Glutamatergic neuron (in vitro differentiated cells): ENCODE measurements at regions not wholly inside any gene's neighbourhood (a gene's known extent, or its start where the extent isn't known, plus 50 kb on each side); places are given as distances from the start of the nearest gene placed in this dataset.

ENCODE experiments used
- DNase-seq: peaks from one replicate; pipeline ENCODE4 v3.0.0; 2022
- H3K27ac Mint-ChIP-seq: one replicate; pipeline ENCODE4 v1.8.0; 2020; ENCODE audit warnings: mild to moderate bottlenecking, mixed read lengths, inconsistent platforms; ENCODE audit not compliant: unreplicated experiment
- H3K27me3 Mint-ChIP-seq: one replicate; pipeline ENCODE4 v1.8.0; 2020; ENCODE audit warnings: mild to moderate bottlenecking, moderate library complexity, mixed read lengths, inconsistent platforms; ENCODE audit not compliant: unreplicated experiment
- H3K36me3 Mint-ChIP-seq: one replicate; pipeline ENCODE4 v1.8.0; 2020; ENCODE audit warnings: mild to moderate bottlenecking, mixed read lengths, inconsistent platforms; ENCODE audit not compliant: unreplicated experiment
- H3K4me1 Mint-ChIP-seq: one replicate; pipeline ENCODE4 v1.8.0; 2020; ENCODE audit warnings: mild to moderate bottlenecking, low read depth, mixed read lengths, inconsistent platforms; ENCODE audit not compliant: unreplicated experiment
- H3K4me3 Mint-ChIP-seq: one replicate; pipeline ENCODE4 v1.8.0; 2020; ENCODE audit warnings: mild to moderate bottlenecking, mixed read lengths, inconsistent platforms; ENCODE audit not compliant: unreplicated experiment
- H3K9me3 Mint-ChIP-seq: one replicate; pipeline ENCODE4 v1.8.0; 2020; ENCODE audit warnings: mild to moderate bottlenecking, moderate library complexity, mixed read lengths, inconsistent platforms; ENCODE audit not compliant: unreplicated experiment
- CTCF ChIP-seq: fragments of 200-600 bp; sonication (generic); IDR thresholded peaks from one replicate; pipeline ENCODE4 v1.5.0; 2021; ENCODE audit not compliant: partially characterized antibody, unreplicated experiment

- Mint-ChIP-seq H3K4me1 (no peaks in the 10 kb centered on the region), H3K4me3 (no peak overlapping the region), H3K27ac (no peak overlapping the region), H3K9me3 (no peaks in the 10 kb centered on the region), H3K36me3 (no peaks in the 10 kb centered on the region), H3K27me3 (no peaks in the 10 kb centered on the region)
- DNase-seq: no peak
- no peak for TF ChIP-seq CTCF
These were observed 329.2 kb downstream of the TMEM167A start for GRCh38 chr5:82747986-82748385.

DNA sequence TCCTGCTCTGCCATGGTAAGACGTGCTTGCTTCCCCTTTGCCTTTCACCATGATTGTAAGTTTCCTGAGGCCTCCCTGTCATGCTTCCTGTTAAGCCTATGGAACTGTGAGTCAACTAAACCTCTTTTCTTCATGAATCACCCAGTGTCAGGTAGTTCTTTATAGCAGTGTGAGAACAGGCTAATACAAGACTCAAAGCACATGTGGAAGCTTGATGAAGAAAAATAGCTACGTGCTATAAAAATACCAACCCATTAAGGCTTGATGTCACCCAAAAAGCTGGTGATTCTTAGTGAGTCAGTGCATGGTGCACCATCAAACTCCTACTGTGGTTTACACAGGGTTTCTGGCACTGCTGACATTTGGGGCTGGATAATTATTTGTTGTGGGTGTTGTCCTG lies 332.2 kb downstream of the TMEM167A start:
- Mint-ChIP-seq H3K9me3 (no peaks in the 10 kb centered on the region), H3K4me3 (no peak overlapping the region), H3K36me3 (no peaks in the 10 kb centered on the region), H3K27ac (no peak overlapping the region), H3K4me1 (no peaks in the 10 kb centered on the region), H3K27me3 (no peaks in the 10 kb centered on the region)
- DNase-seq: no peak
- TF ChIP-seq CTCF: no peak

GRCh38 chr5:82738681-82739269 lies 338.4 kb downstream of the TMEM167A start:
- H3K9me3 Mint-ChIP-seq: no peaks in the 10 kb centered on the region

GRCh38 chr5:82735160-82735789 lies 341.9 kb downstream of the TMEM167A start:
- no peaks in the 10 kb centered on the region for H3K9me3 Mint-ChIP-seq
- no peak for TF ChIP-seq CTCF
- no peaks in the 10 kb centered on the region for H3K36me3 Mint-ChIP-seq
- no peak overlapping the region for H3K4me3 Mint-ChIP-seq
- no peak for DNase-seq
- H3K4me1 Mint-ChIP-seq: no peaks in the 10 kb centered on the region
- peaks cover 2% of the 10 kb centered on the region for H3K27me3 Mint-ChIP-seq
- no peak overlapping the region for H3K27ac Mint-ChIP-seq

More at GRCh38 chr5:82738681-82739269, 338.4 kb downstream of the TMEM167A start:
- no peak for DNase-seq
- Mint-ChIP-seq H3K27me3 (no peaks in the 10 kb centered on the region), H3K4me3 (no peak overlapping the region), H3K4me1 (no peaks in the 10 kb centered on the region), H3K27ac (no peak overlapping the region), H3K36me3 (no peaks in the 10 kb centered on the region)
- TF ChIP-seq CTCF: no peak

- H3K4me1 Mint-ChIP-seq: no peaks in the 10 kb centered on the region
- no peak overlapping the region for H3K27ac Mint-ChIP-seq
- DNase-seq: no peak
- H3K27me3 Mint-ChIP-seq: peaks cover 2% of the 10 kb centered on the region
- no peak for TF ChIP-seq CTCF
- no peaks in the 10 kb centered on the region for H3K36me3 Mint-ChIP-seq
- H3K4me3 Mint-ChIP-seq: no peak overlapping the region
- H3K9me3 Mint-ChIP-seq: no peaks in the 10 kb centered on the region
These were observed 342.8 kb downstream of the TMEM167A start for GRCh38 chr5:82734347-82734746.
